Endodermal cell (in vitro differentiated cells): ENCODE measurements at regions not wholly inside any gene's neighbourhood (a gene's known extent, or its start where the extent isn't known, plus 50 kb on each side); places are given as distances from the start of the nearest gene placed in this dataset.

Experiments used
- DNase-seq: peaks from one replicate; pipeline ENCODE4 v3.0.0-alpha.2; 2017
- H3K27ac ChIP-seq: 2 replicates; pipeline ENCODE4 v1.5.1; 2013; ENCODE audit warnings: mild to moderate bottlenecking, low read depth, low read length, moderate library complexity
- H3K27me3 ChIP-seq: 2 replicates; pipeline ENCODE4 v1.6.1; 2013; ENCODE audit warnings: mild to moderate bottlenecking, low read length, moderate library complexity; ENCODE audit not compliant: insufficient read depth, control insufficient read depth, poor library complexity, severe bottlenecking
- H3K36me3 ChIP-seq: 2 replicates; pipeline ENCODE4 v1.7.0; 2013; ENCODE audit warnings: mild to moderate bottlenecking, low read length, moderate library complexity; ENCODE audit not compliant: control insufficient read depth, insufficient read depth
- H3K4me1 ChIP-seq: one replicate; pipeline ENCODE4 v1.7.0; 2013; ENCODE audit warnings: low read length; ENCODE audit not compliant: control insufficient read depth, insufficient read depth
- H3K4me3 ChIP-seq: 2 replicates; pipeline ENCODE4 v1.5.1; 2013; ENCODE audit warnings: mild to moderate bottlenecking, low read length, moderate library complexity
- H3K9ac ChIP-seq: 2 replicates; pipeline ENCODE4 v1.6.1; 2013; ENCODE audit warnings: mild to moderate bottlenecking, low read length, moderate library complexity; ENCODE audit not compliant: poor library complexity, severe bottlenecking; ENCODE audit errors: extremely low read depth
- H3K9me3 ChIP-seq: 2 replicates; pipeline ENCODE4 v1.6.1; 2013; ENCODE audit warnings: mild to moderate bottlenecking, low read length, moderate library complexity; ENCODE audit not compliant: control insufficient read depth
- H3K27ac Mint-ChIP-seq: 2 replicates; pipeline ENCODE4 v1.8.0; 2020; ENCODE audit warnings: mixed read lengths
- H3K27me3 Mint-ChIP-seq: 2 replicates; pipeline ENCODE4 v1.8.0; 2021; ENCODE audit warnings: mild to moderate bottlenecking, mixed read lengths; ENCODE audit not compliant: insufficient read depth
- H3K36me3 Mint-ChIP-seq: 2 replicates; pipeline ENCODE4 v1.8.0; 2020; ENCODE audit warnings: low read depth, mixed read lengths
- H3K4me1 Mint-ChIP-seq: 2 replicates; pipeline ENCODE4 v1.8.0; 2020; ENCODE audit warnings: mixed read lengths
- H3K4me3 Mint-ChIP-seq: 2 replicates; pipeline ENCODE4 v1.8.0; 2020; ENCODE audit warnings: mild to moderate bottlenecking, moderate library complexity, mixed read lengths
- H3K9me3 Mint-ChIP-seq: 2 replicates; pipeline ENCODE4 v1.8.0; 2020; ENCODE audit warnings: mild to moderate bottlenecking, mixed read lengths
- CTCF ChIP-seq: fragments of 200-600 bp; sonication (generic); conservative IDR thresholded peaks from 2 replicates; pipeline ENCODE4 v1.5.0; 2021; ENCODE audit warnings: antibody characterized with exemption, mild to moderate bottlenecking
- WGBS, 2 experiments: methylation state at CpG; one replicate each; pipeline versions ENCODE4 v1.1.5 to v1.1.7; 2013; ENCODE audit warnings: missing lambda C conversion rate in 2 of 2, mixed read lengths in 1 of 2; ENCODE audit not compliant: insufficient coverage in 1 of 2, insufficient read length in 1 of 2; 5-methylcytosine and 5-hydroxymethylcytosine counted together

- no peaks in the 10 kb centered on the region for H3K9me3 ChIP-seq
- H3K4me3 Mint-ChIP-seq: no peak overlapping the region
- H3K27me3 ChIP-seq: no peaks in the 10 kb centered on the region
- 80 to 88% methylated on average over 1 of the region's 1 CpG for WGBS, 2 experiments
- no peaks in the 10 kb centered on the region for H3K36me3 ChIP-seq
- H3K36me3 Mint-ChIP-seq: no peaks in the 10 kb centered on the region
- no peaks in the 10 kb centered on the region for H3K9me3 Mint-ChIP-seq
- no peak overlapping the region for H3K4me3 ChIP-seq
- no peak for TF ChIP-seq CTCF
- H3K4me1 Mint-ChIP-seq: no peaks in the 10 kb centered on the region
- H3K9ac ChIP-seq: no peak overlapping the region
- no peak for DNase-seq
- H3K27me3 Mint-ChIP-seq: no peaks in the 10 kb centered on the region
- H3K27ac Mint-ChIP-seq: no peak overlapping the region
- no peaks in the 10 kb centered on the region for H3K4me1 ChIP-seq
- no peak overlapping the region for H3K27ac ChIP-seq
Measured at GRCh38 chr1:187129132-187129531, 300.4 kb downstream of the PLA2G4A start.

- H3K9me3 Mint-ChIP-seq: peaks cover 5% of the 10 kb centered on the region
- H3K4me1 ChIP-seq: no peaks in the 10 kb centered on the region
- H3K27me3 Mint-ChIP-seq: no peaks in the 10 kb centered on the region
- no peaks in the 10 kb centered on the region for H3K27me3 ChIP-seq
- no peaks in the 10 kb centered on the region for H3K9me3 ChIP-seq
- no peaks in the 10 kb centered on the region for H3K4me1 Mint-ChIP-seq
- no peak overlapping the region for H3K9ac ChIP-seq
- no peaks in the 10 kb centered on the region for H3K36me3 ChIP-seq
- H3K4me3 Mint-ChIP-seq: no peak overlapping the region
- no peak overlapping the region for H3K27ac Mint-ChIP-seq
- DNase-seq: no peak
- H3K27ac ChIP-seq: no peak overlapping the region
- TF ChIP-seq CTCF: no peak
- H3K4me3 ChIP-seq: no peak overlapping the region
- H3K36me3 Mint-ChIP-seq: no peaks in the 10 kb centered on the region
Measured at GRCh38 chr1:187143783-187144182, 315.0 kb downstream of the PLA2G4A start.

- Mint-ChIP-seq H3K4me3 (no peak overlapping the region), H3K36me3 (no peaks in the 10 kb centered on the region), H3K9me3 (peaks cover 9% of the 10 kb centered on the region), H3K27me3 (no peaks in the 10 kb centered on the region), H3K27ac (no peak overlapping the region), H3K4me1 (no peaks in the 10 kb centered on the region)
- WGBS, 2 experiments: 20% methylated on average over 1 of the region's 1 CpG; no CpG with 5 or more reads in 1 of the 2 experiments
- H3K27ac ChIP-seq: no peak overlapping the region
- no peaks in the 10 kb centered on the region for H3K36me3 ChIP-seq
- H3K9ac ChIP-seq: no peak overlapping the region
- no peak for DNase-seq
- H3K4me1 ChIP-seq: no peaks in the 10 kb centered on the region
- H3K4me3 ChIP-seq: no peak overlapping the region
- peaks cover 9% of the 10 kb centered on the region for H3K9me3 ChIP-seq
- TF ChIP-seq CTCF: no peak
- no peaks in the 10 kb centered on the region for H3K27me3 ChIP-seq
Measured at GRCh38 chr1:187146388-187146787, 317.6 kb downstream of the PLA2G4A start.
